Pancreas (tissue), 10 donors: ENCODE measurements at regions not wholly inside any gene's neighbourhood (a gene's known extent, or its start where the extent isn't known, plus 50 kb on each side); places are given as distances from the start of the nearest gene placed in this dataset.

Experiments used
- ATAC-seq, 4 donors: fragments of 200-7000 bp; cut with Tn5 transposase; one replicate each; pipeline versions ENCODE4 v1.8.0 to v1.9.1; 2020; ENCODE audit warnings: mild to moderate bottlenecking in 4 of 4, moderate library complexity in 4 of 4
- DNase-seq, 6 donors: peaks; one replicate each; pipeline ENCODE4 v3.0.0-alpha.2; 2020
- FAIRE-seq: peaks from 2 replicates; lab custom pipeline; 2012; peaks lifted over from hg19 to GRCh38; lab: Jason Lieb, UNC
- H3K27ac ChIP-seq, 4 donors: fragments of 200-600 bp; sonication (generic); 1 replicate in 3 of 4; 2 replicates in 1 of 4; pipeline versions ENCODE4 v1.5.0 to v1.8.0; 2020
- H3K27me3 ChIP-seq, 4 donors: fragments of 200-600 bp; one replicate each; pipeline ENCODE4 v1.8.0; 2021
- H3K36me3 ChIP-seq, 3 donors: fragments of 200-600 bp; sonication (generic) in 1 of 3; one replicate each; pipeline versions ENCODE4 v1.5.0 to v1.8.0; 2020 to 2021
- H3K4me1 ChIP-seq, 3 donors: fragments of 200-600 bp; one replicate each; pipeline ENCODE4 v1.8.0; 2021
- H3K4me3 ChIP-seq, 4 donors: fragments of 200-600 bp; sonication (generic) in 2 of 4; one replicate each; pipeline versions ENCODE4 v1.5.0 to v1.8.0; 2020 to 2021
- H3K9me3 ChIP-seq, 4 donors: fragments of 200-600 bp; one replicate each; pipeline ENCODE4 v1.8.0; 2021
- CTCF ChIP-seq, 4 donors: fragments of 200-600 bp; sonication (generic) in 3 of 4; IDR thresholded peaks; one replicate each; pipeline versions ENCODE4 v1.5.0 to v1.8.0; 2021; ENCODE audit warnings: antibody characterized with exemption in 4 of 4
- WGBS, 2 donors: extraction: QIAGEN DNeasy Blood & Tissue Kit; methylation state at CpG; one replicate each; pipeline ENCODE4 v1.1.7; 2013; 5-methylcytosine and 5-hydroxymethylcytosine counted together
- intact Hi-C, 3 donors: fragments of 100-400 bp; cut with DNase I; formaldehyde crosslinking; loops; one replicate each; pipeline versions ENCODE4 v1.11.1 to v1.14.2; 2022
- donor health status: healthy with polysubstance abuse.
- donor health status: DM: no; HTN: no; CAD: no; lungs with moderate emphysema.
- donor health status: DM: no; HTN: no; CAD: no.
- donor health status: control.
- donor health status: control.
- donor health status: Bipolar disorder and iron deficiency.
- donor health status: DM: yes; HTN: yes; CAD: no.
- donor health status: DM: no; HTN: no; CAD: no.
- donor health status: DM: no; HTN: no; CAD: no.
- donor health status: DM: yes; HTN: yes; CAD: no.

- Histone ChIP-seq H3K36me3 (no peaks in the 10 kb centered on the region), H3K27me3 (no peaks in the 10 kb centered on the region), H3K9me3 (no peaks in the 10 kb centered on the region), H3K27ac (peak overlapping the region in 1 of 4 donors; percentile 41), H3K4me1 (peaks cover 0 to 8% (median 0%) of the 10 kb centered on the region in 3 donors), H3K4me3 (no peak overlapping the region)
- no peak for TF ChIP-seq CTCF (IDR thresholded peaks at IDR 0.05)
- FAIRE-seq = no peak
- intact Hi-C loops = no loop called here
- WGBS, 2 donors = 31 to 38% methylated on average over 10 of the region's 10 CpGs
- ATAC-seq = peak; percentile 67 to 83 (median 76)
- peak in 2 of 6 donors; percentile 12 to 24 for DNase-seq
Measured at GRCh38 chr6:14316651-14317386, 199.2 kb downstream of the CD83 start.

GRCh38 chr6:14317387-14317970, 199.9 kb downstream of the CD83 start:
- DNase-seq = no peak
- Histone ChIP-seq H3K27ac (no peak overlapping the region), H3K27me3 (no peaks in the 10 kb centered on the region), H3K36me3 (no peaks in the 10 kb centered on the region), H3K4me1 (peaks cover 0 to 8% (median 0%) of the 10 kb centered on the region in 3 donors), H3K9me3 (no peaks in the 10 kb centered on the region), H3K4me3 (no peak overlapping the region)
- TF ChIP-seq CTCF (IDR thresholded peaks at IDR 0.05) = no peak
- WGBS, 2 donors = 69 to 72% methylated on average over 6 of the region's 6 CpGs
- FAIRE-seq = no peak
- ATAC-seq = no peak
- intact Hi-C loops = no loop called here

GRCh38 chr6:14320332-14320731, 202.8 kb downstream of the CD83 start:
- no peaks in the 10 kb centered on the region for H3K27me3 ChIP-seq
- H3K9me3 ChIP-seq = no peaks in the 10 kb centered on the region
- peaks cover 0 to 8% (median 0%) of the 10 kb centered on the region in 3 donors for H3K4me1 ChIP-seq
- 84 to 85% methylated on average over 5 of the region's 5 CpGs for WGBS, 2 donors
- H3K27ac ChIP-seq = no peak overlapping the region
- H3K36me3 ChIP-seq = no peaks in the 10 kb centered on the region
- intact Hi-C loops = no loop called here
- DNase-seq (no peak), FAIRE-seq (no peak), ATAC-seq (no peak)
- no peak overlapping the region for H3K4me3 ChIP-seq
- TF ChIP-seq CTCF (IDR thresholded peaks at IDR 0.05) = no peak

GRCh38 chr6:14321992-14322772, 204.6 kb downstream of the CD83 start:
- Histone ChIP-seq H3K4me1 (peaks cover 0 to 1% (median 0%) of the 10 kb centered on the region in 3 donors), H3K27ac (no peak overlapping the region), H3K36me3 (no peaks in the 10 kb centered on the region), H3K4me3 (no peak overlapping the region), H3K27me3 (no peaks in the 10 kb centered on the region), H3K9me3 (no peaks in the 10 kb centered on the region)
- intact Hi-C loops = no loop called here
- no peak for FAIRE-seq
- WGBS, 2 donors = 85 to 87% methylated on average over 10 of the region's 10 CpGs
- TF ChIP-seq CTCF (IDR thresholded peaks at IDR 0.05) = no peak
- DNase-seq = no peak
- ATAC-seq = peak in 2 of 4 donors; percentile 32 to 58
